Hindlimb muscle (tissue), 1 donor: ENCODE measurements at regions not wholly inside any gene's neighbourhood (a gene's known extent, or its start where the extent isn't known, plus 50 kb on each side); places are given as distances from the start of the nearest gene placed in this dataset.
A peak's percentile ranks its signal among the peaks of the same experiment; 100 is the strongest.

Source experiments
- DNase-seq: peaks from one replicate; pipeline ENCODE4 v3.0.0-alpha.2; 2013

DNA sequence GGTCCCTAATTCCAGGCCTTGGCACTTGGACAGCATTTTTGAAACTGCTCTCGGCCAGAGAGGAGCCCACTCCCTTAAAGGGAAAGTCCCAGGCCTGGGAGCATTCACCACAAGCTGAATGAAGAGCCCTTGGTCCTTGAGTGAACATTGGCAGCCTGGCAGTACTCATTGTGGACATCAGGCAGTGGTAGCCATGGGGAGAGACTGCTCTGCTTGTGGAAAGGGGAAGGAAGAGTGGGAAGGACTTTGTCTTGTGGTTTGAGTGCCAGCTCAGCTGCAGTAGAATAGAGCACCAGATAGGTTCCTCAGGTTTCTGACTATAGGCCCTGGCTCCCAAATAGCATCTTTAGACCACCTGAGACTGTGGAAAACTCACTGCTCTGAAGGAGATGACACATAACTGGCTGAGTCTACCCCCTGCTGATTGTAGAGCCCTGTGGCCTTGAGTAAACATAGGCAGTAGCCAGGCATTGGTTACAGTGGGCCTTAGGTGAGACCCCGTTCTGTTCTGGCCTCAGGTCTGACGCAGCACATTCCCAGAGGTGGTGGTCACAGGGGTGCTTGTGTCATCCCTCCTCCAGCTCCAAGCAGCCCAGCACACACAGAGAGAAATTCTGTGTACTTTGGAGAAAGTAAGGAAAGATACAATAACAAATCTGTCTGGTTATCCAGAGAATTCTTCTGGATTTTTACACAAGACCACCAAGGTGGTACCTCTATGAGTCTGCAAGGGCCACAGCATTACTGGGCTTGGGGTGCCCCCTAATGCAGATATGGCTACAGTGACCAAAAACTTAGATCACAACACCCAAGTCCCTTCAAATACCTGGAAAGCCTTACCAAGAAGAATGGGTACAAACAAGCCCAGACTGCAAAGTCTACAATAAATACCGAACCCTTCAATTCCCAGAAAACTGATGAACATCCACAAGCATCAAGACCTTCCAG, 153.8 kb downstream of the GNAI1 start:
- DNase-seq = no peak

DNA sequence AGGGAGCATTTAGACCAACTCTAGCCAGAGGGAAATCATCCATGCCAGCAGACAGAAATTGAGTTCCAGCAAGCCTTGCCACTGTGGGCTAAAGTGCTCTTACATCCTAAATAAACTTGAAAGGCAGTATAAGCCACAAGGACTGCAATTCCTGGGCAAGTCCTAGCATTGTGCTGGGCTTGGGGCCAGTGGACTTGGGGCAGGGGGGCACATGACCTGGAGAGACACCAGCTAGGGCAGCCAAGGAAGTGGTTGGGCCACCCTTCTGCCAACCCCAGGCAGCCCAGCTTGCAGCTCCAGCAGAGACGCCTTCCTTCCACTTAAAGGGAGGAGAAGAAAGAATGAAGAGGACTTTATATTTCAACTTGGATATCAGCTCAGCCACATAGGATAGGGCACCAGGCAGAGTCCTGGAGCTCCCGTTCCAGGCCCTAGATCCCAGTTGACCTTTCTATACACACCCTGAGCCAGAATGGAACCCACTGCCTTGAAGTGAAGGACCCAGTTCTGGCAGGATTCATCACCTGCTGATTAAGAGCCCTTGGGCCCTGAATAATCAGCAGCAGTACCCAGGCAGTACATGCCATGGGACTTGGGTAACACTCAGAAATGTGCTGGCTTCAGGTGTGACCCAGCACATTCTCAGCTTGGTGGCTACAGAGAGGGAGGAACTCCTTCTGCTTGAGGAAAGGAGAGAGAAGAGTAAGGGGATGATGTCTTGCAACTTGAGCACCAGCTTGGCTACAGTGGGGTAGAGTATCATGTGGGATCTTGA, 153.0 kb downstream of the GNAI1 start:
- no peak for DNase-seq

DNA sequence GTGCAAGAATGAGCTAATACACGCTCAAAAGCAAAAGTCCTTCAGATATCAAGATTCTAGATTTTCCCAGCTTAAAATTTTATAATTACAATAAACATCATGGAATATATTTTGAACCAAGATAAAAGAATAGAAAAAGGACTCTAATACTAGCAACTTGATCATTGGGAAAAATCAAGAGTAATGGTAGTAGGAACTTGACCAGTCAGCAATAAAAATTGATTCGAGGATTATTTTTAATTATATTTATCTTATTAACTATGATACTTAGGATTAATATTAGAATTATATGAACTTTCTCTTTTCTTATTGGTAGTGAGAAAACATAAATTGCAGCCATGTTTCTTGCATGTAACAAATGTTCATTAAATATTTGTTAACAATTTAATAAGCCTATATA, 152.0 kb downstream of the GNAI1 start:
- no peak for DNase-seq

DNA sequence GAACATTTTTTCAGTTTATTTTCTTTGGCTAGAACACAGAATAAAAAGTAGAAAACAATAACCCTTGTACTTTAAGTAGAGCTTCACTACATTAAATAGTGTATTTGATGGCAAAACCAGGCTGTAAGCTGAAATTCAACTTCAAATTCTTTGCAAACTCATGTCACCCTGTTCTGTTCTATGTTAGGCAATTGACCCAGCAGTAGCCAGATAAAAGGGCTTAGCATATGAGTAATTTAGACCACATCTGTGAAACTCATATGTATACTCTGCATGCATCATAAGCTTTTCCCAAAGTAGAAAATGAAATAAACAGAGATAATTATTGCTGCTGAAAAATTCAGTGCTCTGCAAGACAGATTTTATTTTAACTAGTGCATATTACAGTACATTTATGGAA, 150.2 kb downstream of the GNAI1 start:
- peak; percentile 64 for DNase-seq

DNA sequence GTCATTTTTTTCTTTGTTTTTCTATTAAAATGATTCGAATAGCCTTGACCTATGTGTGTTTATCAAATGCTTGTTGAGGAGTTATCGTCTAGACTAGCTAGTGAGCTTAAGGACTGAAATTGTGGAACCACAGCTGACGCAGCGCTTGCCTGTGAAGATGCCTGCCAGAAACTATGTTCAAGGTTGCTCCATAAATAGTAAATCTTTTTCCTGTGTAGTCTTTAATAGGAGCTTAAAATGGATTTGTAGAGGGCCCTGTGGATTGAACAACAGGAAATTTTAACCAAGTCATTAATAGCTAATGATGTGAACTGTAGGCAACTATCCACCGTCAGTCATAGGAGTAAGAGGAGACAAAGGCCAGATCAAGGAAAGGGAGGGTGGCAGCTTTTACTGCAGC, 145.1 kb downstream of the GNAI1 start:
- DNase-seq = no peak

DNA sequence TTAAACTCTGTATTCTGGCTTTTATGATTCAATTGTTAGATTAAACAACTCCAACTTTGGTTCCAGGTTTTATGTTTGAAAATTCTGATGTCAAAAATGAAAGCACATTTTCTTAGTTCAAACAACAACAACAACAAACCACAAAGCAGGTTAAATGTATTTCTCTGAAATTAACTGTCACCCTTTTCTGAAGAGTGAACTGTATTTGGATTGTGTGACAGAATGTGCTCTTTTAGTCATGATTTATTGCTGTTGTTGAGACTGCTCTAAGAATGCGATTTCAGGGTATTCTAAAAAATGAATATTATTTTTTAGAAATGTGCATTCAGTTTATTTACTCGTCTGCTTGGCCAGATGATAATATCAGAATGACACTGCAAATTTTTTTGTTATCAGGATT, 144.1 kb downstream of the GNAI1 start:
- DNase-seq = no peak

DNA sequence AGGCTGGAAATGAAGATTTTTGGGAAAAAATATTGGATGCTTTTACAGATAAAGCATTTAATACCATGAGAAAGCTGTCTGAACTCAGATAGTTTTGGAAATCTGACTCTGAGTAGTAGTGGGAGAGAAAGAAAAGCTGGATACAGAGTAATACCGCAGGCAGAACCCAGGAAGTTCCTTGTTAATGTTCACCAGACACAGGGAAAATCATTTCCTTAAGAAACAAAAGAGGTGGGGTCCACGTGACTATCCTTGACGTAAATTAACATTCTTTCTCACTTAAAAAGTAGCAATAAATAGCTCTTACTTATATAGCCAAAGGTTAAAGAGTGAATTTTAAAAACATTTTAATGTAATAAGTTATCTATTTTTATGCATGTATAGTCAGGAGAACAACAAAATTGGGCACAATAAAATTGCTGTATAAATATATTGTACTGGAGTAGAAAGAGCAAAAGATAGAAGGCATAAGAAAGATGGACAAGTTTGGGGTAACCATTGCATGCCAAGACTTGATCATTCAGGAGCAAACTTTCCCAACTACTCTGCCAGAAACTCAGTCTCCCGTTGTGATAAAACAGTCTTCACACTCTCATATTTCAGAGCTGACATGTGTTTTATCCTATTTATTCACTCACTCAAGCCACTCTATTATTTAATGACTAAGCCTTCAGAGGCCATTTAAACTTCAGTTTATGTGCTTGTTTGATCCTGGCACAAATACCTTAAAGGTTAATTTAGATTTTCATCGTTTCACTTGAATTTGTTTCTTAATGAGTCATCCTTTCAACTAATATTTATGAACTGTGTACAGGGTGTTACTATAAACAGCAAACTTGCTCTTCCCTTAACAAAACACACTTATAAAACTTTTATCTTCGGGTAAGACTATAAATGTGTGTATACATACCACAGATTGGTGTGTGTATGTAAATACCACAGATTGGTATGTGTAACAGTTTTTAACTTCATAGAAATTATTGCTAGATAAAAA, 143.1 kb downstream of the GNAI1 start:
- no peak for DNase-seq
